KMS-11 (cell line): ENCODE measurements at regions not wholly inside any gene's neighbourhood (a gene's known extent, or its start where the extent isn't known, plus 50 kb on each side); places are given as distances from the start of the nearest gene placed in this dataset.

ENCODE experiments used
- H2AFZ ChIP-seq: fragments of 200-600 bp; sonication (generic); 2 replicates; pipeline ENCODE4 v1.6.1; 2016; ENCODE audit warnings: antibody characterized with exemption, mixed run types, low read depth
- H3K27ac ChIP-seq: fragments of 200-600 bp; sonication (generic); 2 replicates; pipeline ENCODE4 v1.6.1; 2016; ENCODE audit warnings: mild to moderate bottlenecking, mixed run types
- H3K27me3 ChIP-seq: fragments of 200-600 bp; sonication (generic); 2 replicates; pipeline ENCODE4 v1.6.1; 2017; ENCODE audit warnings: mild to moderate bottlenecking, low read depth, mixed run types, moderate library complexity; ENCODE audit not compliant: insufficient read depth
- H3K36me3 ChIP-seq: fragments of 200-600 bp; sonication (generic); 2 replicates; pipeline ENCODE4 v1.6.1; 2017; ENCODE audit warnings: mild to moderate bottlenecking, mixed run types; ENCODE audit not compliant: insufficient read depth
- H3K4me1 ChIP-seq: fragments of 200-600 bp; sonication (generic); 2 replicates; pipeline ENCODE4 v1.6.1; 2016; ENCODE audit warnings: mild to moderate bottlenecking, low read depth, mixed run types; ENCODE audit not compliant: poor library complexity, severe bottlenecking
- H3K4me2 ChIP-seq: fragments of 200-600 bp; sonication (generic); 2 replicates; pipeline ENCODE4 v1.7.0; 2016; ENCODE audit warnings: mild to moderate bottlenecking, mixed run types
- H3K4me3 ChIP-seq: fragments of 200-600 bp; sonication (generic); IDR thresholded peaks from 2 replicates; pipeline ENCODE4 v1.6.1; 2017; ENCODE audit warnings: low read depth, low read length, mixed read lengths; ENCODE audit not compliant: insufficient read depth
- H3K79me2 ChIP-seq: fragments of 200-600 bp; sonication (generic); 2 replicates; pipeline ENCODE4 v1.6.1; 2016; ENCODE audit warnings: low read depth, mixed run types; ENCODE audit not compliant: insufficient read depth
- H3K9ac ChIP-seq: fragments of 200-600 bp; sonication (generic); 2 replicates; pipeline ENCODE4 v1.6.1; 2016; ENCODE audit warnings: mild to moderate bottlenecking, mixed run types
- H4K20me1 ChIP-seq: fragments of 200-600 bp; sonication (generic); 2 replicates; pipeline ENCODE4 v1.6.1; 2016; ENCODE audit warnings: mild to moderate bottlenecking, mixed run types; ENCODE audit not compliant: insufficient read depth
- TF ChIP-seq, protein P1 (sequence below): fragments of 200-600 bp; sonication (generic); conservative IDR thresholded peaks from 2 replicates; pipeline ENCODE4 v1.6.1; 2017; ENCODE audit warnings: low read depth, mild to moderate bottlenecking, antibody characterized with exemption, low read length, moderate library complexity, mixed read lengths

DNA sequence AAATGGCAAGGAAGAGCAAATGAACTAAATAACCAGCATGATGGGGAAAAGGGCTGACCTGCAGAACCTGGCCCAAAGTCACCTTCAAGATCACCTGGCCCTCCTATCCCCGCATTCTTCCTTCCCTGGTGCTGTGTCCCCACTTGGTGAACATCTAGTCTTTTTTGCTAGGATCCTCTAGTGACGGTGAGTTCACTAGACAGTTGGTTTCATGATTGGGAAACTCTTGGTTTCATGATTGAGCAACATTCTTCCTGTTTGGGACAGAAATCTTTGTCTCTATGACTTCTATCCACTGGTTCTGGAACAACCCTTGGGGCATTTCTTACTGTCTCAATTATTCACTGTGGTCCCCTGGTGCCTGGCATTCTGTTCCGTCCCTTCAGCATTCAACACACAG lies 50.2 kb upstream of the DAB2IP start:
- no peak overlapping the region for H2AFZ ChIP-seq
- H3K27ac ChIP-seq, result no peak overlapping the region
- no peak overlapping the region for H3K4me2 ChIP-seq
- H3K4me1 ChIP-seq, result peaks cover 8% of the 10 kb centered on the region
- no peak overlapping the region for H3K9ac ChIP-seq
- H4K20me1 ChIP-seq, result no peaks in the 10 kb centered on the region
- TF ChIP-seq, protein P1, sequence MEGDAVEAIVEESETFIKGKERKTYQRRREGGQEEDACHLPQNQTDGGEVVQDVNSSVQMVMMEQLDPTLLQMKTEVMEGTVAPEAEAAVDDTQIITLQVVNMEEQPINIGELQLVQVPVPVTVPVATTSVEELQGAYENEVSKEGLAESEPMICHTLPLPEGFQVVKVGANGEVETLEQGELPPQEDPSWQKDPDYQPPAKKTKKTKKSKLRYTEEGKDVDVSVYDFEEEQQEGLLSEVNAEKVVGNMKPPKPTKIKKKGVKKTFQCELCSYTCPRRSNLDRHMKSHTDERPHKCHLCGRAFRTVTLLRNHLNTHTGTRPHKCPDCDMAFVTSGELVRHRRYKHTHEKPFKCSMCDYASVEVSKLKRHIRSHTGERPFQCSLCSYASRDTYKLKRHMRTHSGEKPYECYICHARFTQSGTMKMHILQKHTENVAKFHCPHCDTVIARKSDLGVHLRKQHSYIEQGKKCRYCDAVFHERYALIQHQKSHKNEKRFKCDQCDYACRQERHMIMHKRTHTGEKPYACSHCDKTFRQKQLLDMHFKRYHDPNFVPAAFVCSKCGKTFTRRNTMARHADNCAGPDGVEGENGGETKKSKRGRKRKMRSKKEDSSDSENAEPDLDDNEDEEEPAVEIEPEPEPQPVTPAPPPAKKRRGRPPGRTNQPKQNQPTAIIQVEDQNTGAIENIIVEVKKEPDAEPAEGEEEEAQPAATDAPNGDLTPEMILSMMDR, result no peak
- no peak overlapping the region for H3K4me3 ChIP-seq
- no peaks in the 10 kb centered on the region for H3K79me2 ChIP-seq
- H3K27me3 ChIP-seq, result no peaks in the 10 kb centered on the region
- H3K36me3 ChIP-seq, result no peaks in the 10 kb centered on the region
